ENCODE measurements at regions not wholly inside any gene's neighbourhood (a gene's known extent, or its start where the extent isn't known, plus 50 kb on each side); places are given as distances from the start of the nearest gene placed in this dataset.

DNA sequence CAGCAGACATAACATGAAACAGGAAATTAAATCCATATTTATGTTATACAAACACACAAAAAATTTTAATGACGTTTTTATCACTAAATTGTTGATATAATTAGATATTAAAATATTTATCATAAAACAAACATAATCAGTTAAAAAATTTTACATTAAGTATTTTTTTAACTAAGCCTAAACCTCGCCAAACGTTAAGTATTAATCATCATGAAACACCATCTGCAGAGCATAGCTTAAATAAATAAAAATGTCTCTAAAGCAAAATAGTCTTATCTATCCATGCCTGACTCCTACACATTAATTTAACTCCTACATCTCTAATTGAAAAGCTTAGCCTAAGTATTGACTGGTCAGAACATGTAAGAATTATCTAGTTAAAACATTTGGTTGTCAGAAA lies 271.6 kb upstream of the RND3 start:
- DNase-seq: no peak

DNA sequence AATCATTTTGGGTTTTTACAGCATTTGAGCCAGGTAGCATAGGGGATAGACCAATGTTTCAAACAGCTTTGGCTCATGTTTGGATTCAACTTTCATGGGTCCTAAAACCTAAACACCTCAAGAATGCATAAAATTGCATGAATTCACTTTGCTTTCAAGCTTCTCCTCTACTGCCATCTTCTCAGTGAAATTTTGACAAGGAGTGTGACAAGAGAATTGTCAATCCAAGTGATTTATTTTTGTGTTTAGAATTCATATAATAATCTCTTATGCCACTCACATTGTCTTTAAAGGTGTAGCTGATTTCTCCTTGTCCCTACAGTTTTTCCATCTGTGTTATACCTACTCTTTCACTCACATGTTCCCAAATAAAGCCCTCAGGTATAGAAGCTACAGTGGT lies 264.8 kb upstream of the RND3 start:
- no peak for DNase-seq

DNA sequence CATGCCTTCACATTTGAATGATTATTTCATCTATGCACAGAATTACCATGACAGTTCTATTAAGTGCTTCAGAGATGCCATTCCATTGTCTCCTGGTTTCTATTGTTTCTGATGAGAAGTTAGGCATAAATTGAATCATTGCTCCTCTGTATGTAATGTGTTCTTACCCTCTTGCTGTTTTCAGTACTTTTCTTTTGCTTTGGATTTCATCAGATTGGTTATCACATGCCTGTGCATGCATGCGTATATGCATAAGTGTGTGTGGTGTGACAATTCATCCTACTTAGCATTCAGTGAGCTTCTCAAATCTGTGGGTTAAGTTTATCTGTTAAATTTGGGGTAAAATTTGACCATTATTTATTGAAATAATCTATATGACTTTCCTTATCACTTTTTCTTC lies 263.3 kb upstream of the RND3 start:
- no peak for DNase-seq

DNA sequence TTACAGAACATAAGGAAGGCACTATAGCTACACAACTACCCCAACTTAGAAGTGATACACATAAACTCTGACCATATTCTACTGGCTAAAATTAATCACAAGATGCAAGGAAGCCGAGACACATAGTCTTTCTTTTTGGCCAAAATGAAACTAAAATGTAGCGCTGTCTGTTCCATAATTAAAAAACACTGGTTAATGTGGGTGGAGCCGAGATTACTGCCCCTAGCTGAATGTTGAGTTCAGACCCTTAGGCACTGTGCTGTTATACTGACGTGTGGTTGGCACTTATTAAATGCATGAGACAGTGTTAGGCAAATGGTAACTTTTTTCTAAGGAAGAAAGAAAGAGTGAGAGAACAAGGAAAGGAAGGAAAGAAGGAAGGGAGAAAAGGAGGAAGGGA lies 254.6 kb upstream of the RND3 start:
- DNase-seq: no peak

- DNase-seq: no peak
Measured at GRCh38 chr2:150735894-150736498, 248.5 kb upstream of the RND3 start.

- no peak for DNase-seq
Measured at GRCh38 chr2:150733051-150733618, 245.7 kb upstream of the RND3 start.

DNA sequence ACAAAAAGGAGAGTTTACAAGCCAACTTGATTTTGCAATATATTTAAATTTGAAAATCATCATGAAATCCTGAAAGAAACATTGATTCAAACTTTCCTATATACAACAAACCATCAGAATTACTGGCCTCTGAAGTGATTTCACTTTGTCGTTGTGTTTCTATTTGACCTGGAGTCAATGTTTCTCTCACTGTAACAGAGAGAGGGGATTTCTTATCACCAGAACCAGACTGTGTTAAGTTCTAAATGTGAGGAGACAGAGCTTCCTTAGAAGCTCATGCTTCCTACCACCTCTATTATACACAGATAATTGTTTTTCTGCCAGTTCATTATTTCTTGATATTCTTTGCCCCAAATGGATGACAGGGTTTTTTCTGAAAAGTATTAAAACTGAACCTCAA lies 245.0 kb upstream of the RND3 start:
- DNase-seq: no peak

GRCh38 chr2:150732064-150732463 lies 244.6 kb upstream of the RND3 start:
- no peak for DNase-seq

DNA sequence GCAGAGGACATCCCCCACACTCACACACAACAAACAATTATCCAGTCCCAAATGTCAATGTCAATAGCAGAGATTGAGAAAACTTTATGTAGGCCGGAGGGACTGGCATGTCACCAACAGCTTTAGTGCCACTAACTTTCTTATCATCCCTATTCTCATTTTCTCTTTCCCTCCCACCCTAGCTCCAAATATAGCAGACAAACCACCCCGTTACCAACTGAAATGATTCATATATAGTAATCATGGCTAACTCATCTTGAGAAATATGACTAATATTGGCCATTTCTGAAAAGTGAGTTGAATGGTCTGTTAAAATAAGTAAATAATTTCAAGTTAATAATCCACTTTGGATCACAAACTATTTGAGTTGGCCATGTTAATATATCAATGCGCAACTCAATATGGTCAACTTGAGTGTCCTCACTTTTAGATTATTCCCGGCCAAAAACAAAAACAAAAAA lies 242.1 kb upstream of the RND3 start:
- DNase-seq: no peak

- DNase-seq: no peak
Measured at GRCh38 chr2:150718280-150718679, 230.8 kb upstream of the RND3 start.

GRCh38 chr2:150716186-150716585 lies 228.7 kb upstream of the RND3 start:
- DNase-seq: no peak

GRCh38 chr2:150715501-150715900 lies 228.0 kb upstream of the RND3 start:
- no peak for DNase-seq

DNA sequence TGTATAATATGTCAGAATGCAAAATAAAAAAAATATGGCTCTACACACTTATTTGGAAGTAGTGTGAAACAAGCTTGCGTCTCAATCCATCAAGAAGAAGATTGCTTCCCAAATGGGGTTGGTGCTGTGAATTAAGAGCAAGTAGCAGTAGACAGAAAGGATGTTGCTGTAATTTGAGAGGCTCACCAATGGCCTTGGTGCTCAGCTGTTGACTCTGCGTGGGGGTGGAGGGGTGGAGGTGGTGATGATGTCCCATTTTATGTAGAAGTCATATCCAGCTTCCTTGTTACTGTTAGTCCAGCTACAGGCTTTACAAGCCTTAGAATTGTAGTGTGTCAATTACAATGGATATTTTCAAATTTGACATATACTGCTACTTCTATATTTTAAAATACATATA lies 223.4 kb upstream of the RND3 start:
- DNase-seq: no peak

DNA sequence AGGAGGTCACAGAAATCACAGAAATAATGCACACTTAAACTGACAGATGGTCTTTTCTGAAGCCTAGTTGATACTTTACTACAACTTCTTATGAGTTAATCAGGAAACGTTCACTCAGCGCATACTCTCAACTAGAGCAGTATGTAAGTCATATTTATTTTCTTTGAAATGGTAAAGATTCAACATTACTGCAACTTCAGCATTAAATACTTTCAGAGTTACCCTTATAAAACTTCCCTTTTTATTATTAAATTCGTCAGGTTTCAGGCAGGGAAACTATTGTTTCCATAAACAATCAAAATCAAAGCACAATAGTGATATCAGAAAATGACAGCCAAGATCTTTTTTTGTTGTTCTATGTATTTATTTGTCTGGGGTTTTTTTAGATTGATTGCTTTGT lies 222.6 kb upstream of the RND3 start:
- no peak for DNase-seq

DNA sequence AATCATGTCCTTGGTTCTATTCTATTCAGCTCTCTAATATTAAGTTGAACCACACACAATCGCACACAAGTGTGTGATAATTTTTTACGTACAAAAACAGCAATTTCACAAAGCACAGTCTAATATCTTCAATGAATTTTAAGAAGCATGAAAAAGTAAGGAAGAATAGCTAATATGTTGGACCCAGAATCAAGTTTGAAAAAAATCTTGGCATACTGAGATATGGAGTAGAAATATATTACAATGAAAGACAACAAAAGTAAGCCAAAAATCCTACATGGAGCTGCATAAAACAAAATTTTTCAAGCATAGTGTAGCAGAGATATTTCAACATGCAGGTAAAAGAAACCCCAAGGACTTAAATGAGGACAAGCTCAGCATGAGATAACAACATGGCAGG lies 219.1 kb upstream of the RND3 start:
- DNase-seq: no peak

DNA sequence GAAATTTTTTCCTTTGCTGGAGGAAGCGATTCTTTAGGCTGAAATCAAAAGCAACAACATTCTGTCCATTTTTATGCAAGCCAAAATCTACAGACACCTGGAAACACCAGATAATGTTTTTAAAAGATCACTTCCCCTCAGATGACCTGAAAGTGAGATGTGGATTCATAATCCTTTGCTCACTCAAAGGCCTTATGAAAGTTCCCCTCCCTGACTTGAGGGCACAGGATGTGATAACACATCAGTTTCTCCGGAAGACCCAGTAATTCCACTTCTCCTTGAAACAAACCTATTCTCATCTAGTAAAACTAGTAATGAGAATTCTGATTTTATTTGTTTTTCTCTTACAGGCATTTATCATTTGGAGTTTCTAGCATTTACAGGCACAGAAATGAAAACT lies 218.3 kb upstream of the RND3 start:
- no peak for DNase-seq

DNA sequence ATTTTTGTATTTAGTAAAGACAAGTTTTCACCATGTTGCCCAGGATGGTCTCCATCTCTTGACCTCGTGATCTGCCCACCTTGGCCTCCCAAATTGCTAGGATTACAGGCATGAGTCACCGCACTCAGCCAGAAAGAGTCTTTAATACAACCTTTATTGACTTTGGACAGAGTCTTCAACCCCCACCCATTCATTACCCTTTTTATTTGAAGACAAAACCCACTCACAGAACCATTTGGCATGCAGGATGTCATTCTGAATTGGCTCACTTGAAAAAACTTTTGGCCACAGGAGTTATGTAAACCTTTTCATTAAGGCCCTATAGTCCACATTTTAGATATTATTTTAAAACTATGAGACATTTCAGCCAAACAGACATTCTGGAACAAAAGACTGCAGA lies 217.9 kb upstream of the RND3 start:
- no peak for DNase-seq

GRCh38 chr2:150702791-150703190 lies 215.3 kb upstream of the RND3 start:
- no peak for DNase-seq

GRCh38 chr2:150700666-150701580 lies 213.5 kb upstream of the RND3 start:
- no peak for DNase-seq

- DNase-seq: no peak
Measured at GRCh38 chr2:150699218-150699617, 211.8 kb upstream of the RND3 start.

- no peak for DNase-seq
Measured at GRCh38 chr2:150698016-150698661, 210.7 kb upstream of the RND3 start.

GRCh38 chr2:150697596-150697995 lies 210.1 kb upstream of the RND3 start:
- DNase-seq: no peak

- DNase-seq: no peak
Measured at GRCh38 chr2:150695451-150696135, 208.1 kb upstream of the RND3 start.
